MCF 10A (cell line): ENCODE measurements at regions not wholly inside any gene's neighbourhood (a gene's known extent, or its start where the extent isn't known, plus 50 kb on each side); places are given as distances from the start of the nearest gene placed in this dataset.
"Not testable (repeated sequence)": the region's sequence is repeated elsewhere in the genome, so short reads cannot be mapped to it uniquely, and the experiment has no call there.

Source experiments
- BruUV-seq: library from RNA; stranded (reverse); fragments of 400-500 nt; replicated peaks from 2 replicates; lab custom pipeline; 2021; lab: Mats Ljungman, UMichigan
- CTCF ChIA-PET: fragments of 300-600 bp; sonication (Branson Sonifier 250); formaldehyde crosslinking; extraction: SDS; loops from one replicate; lab custom pipeline; 2021; ENCODE audit warnings: antibody characterized with exemption, inconsistent platforms; lab: Yijun Ruan, JAX
- POLR2A ChIA-PET: fragments of 300-600, 350-650 bp; sonication (Branson Sonifier 250); formaldehyde crosslinking; extraction: SDS; loops from one replicate; lab custom pipeline; 2020; ENCODE audit warnings: antibody characterized with exemption, inconsistent platforms; lab: Yijun Ruan, JAX
- DNase-seq: peaks from one replicate; pipeline ENCODE4 v3.0.0-alpha.2; 2018; ENCODE audit not compliant: unreplicated experiment
- H3K27ac Mint-ChIP-seq: one replicate; pipeline ENCODE4 v1.8.0; 2022; ENCODE audit warnings: mild to moderate bottlenecking, low read depth, mixed read lengths; ENCODE audit not compliant: unreplicated experiment
- H3K27me3 Mint-ChIP-seq: one replicate; pipeline ENCODE4 v1.8.0; 2022; ENCODE audit warnings: mixed read lengths; ENCODE audit not compliant: insufficient read depth, unreplicated experiment
- H3K36me3 Mint-ChIP-seq: one replicate; pipeline ENCODE4 v1.8.0; 2022; ENCODE audit warnings: mild to moderate bottlenecking, moderate library complexity, mixed read lengths; ENCODE audit not compliant: insufficient read depth, unreplicated experiment
- H3K4me1 Mint-ChIP-seq: one replicate; pipeline ENCODE4 v1.8.0; 2022; ENCODE audit warnings: mixed read lengths; ENCODE audit not compliant: insufficient read depth, unreplicated experiment
- H3K4me3 Mint-ChIP-seq: one replicate; pipeline ENCODE4 v1.8.0; 2022; ENCODE audit warnings: mild to moderate bottlenecking, moderate library complexity, mixed read lengths; ENCODE audit not compliant: unreplicated experiment
- H3K9me3 Mint-ChIP-seq: one replicate; pipeline ENCODE4 v1.8.0; 2022; ENCODE audit warnings: mixed read lengths; ENCODE audit not compliant: unreplicated experiment
- CTCF ChIP-seq: fragments of 200-600 bp; IDR thresholded peaks from one replicate; pipeline ENCODE4 v1.8.0; 2022; ENCODE audit warnings: antibody characterized with exemption, mild to moderate bottlenecking; ENCODE audit not compliant: unreplicated experiment
- intact Hi-C: fragments of 100-400 bp; cut with micrococcal nuclease; formaldehyde crosslinking; loops from 2 replicates; pipeline ENCODE4 v1.14.1; 2022

GRCh38 chr6:2309122-2309521 lies 63.7 kb upstream of the GMDS start:
- H3K36me3 Mint-ChIP-seq: no peaks in the 10 kb centered on the region
- no peak for TF ChIP-seq CTCF
- ChIA-PET POLR2A (no interaction called here), CTCF (no interaction called here)
- H3K4me3 Mint-ChIP-seq: no peak overlapping the region
- intact Hi-C loops: no loop called here
- no peaks in the 10 kb centered on the region for H3K27me3 Mint-ChIP-seq
- H3K27ac Mint-ChIP-seq: no peak overlapping the region
- DNase-seq: no peak
- no TSS peak for BruUV-seq
- no peaks in the 10 kb centered on the region for H3K4me1 Mint-ChIP-seq
- peaks cover 6% of the 10 kb centered on the region for H3K9me3 Mint-ChIP-seq

GRCh38 chr6:2307799-2308198 lies 62.4 kb upstream of the GMDS start:
- H3K9me3 Mint-ChIP-seq: peaks cover 6% of the 10 kb centered on the region
- CTCF ChIA-PET: no interaction called here
- TF ChIP-seq CTCF: no peak
- no TSS peak for BruUV-seq
- no peak for DNase-seq
- no peaks in the 10 kb centered on the region for H3K27me3 Mint-ChIP-seq
- H3K4me3 Mint-ChIP-seq: no peak overlapping the region
- H3K27ac Mint-ChIP-seq: no peak overlapping the region
- POLR2A ChIA-PET: interaction anchor here (0.6 kb wide), 1 partner anchor 227 kb away, joined by 3 read pairs; no protein-coding TSS in a partner anchor
- intact Hi-C loops: no loop called here
- H3K36me3 Mint-ChIP-seq: no peaks in the 10 kb centered on the region
- H3K4me1 Mint-ChIP-seq: no peaks in the 10 kb centered on the region

GRCh38 chr6:2305951-2306350 lies 60.5 kb upstream of the GMDS start:
- no peak overlapping the region for H3K4me3 Mint-ChIP-seq
- H3K4me1 Mint-ChIP-seq: no peaks in the 10 kb centered on the region
- H3K9me3 Mint-ChIP-seq: peaks cover 6% of the 10 kb centered on the region
- intact Hi-C loops: no loop called here
- H3K27ac Mint-ChIP-seq: no peak overlapping the region
- BruUV-seq: no TSS peak
- ChIA-PET POLR2A (no interaction called here), CTCF (no interaction called here)
- DNase-seq: no peak
- TF ChIP-seq CTCF: no peak
- H3K36me3 Mint-ChIP-seq: no peaks in the 10 kb centered on the region
- H3K27me3 Mint-ChIP-seq: no peaks in the 10 kb centered on the region

- H3K4me1 Mint-ChIP-seq, intact Hi-C loops, H3K27ac Mint-ChIP-seq, POLR2A ChIA-PET, CTCF ChIA-PET, H3K36me3 Mint-ChIP-seq, DNase-seq, H3K27me3 Mint-ChIP-seq, H3K4me3 Mint-ChIP-seq, BruUV-seq: not testable (repeated sequence)
- peaks cover 22% of the 10 kb centered on the region for H3K9me3 Mint-ChIP-seq
Measured at GRCh38 chr6:2302482-2302881, 57.1 kb upstream of the GMDS start.

- intact Hi-C loops: no loop called here
- H3K36me3 Mint-ChIP-seq: peaks cover 6% of the 10 kb centered on the region
- no peak overlapping the region for H3K4me3 Mint-ChIP-seq
- H3K27me3 Mint-ChIP-seq: no peaks in the 10 kb centered on the region
- no peak overlapping the region for H3K27ac Mint-ChIP-seq
- peaks cover 16% of the 10 kb centered on the region for H3K9me3 Mint-ChIP-seq
- ChIA-PET CTCF (no interaction called here), POLR2A (no interaction called here)
- BruUV-seq: no TSS peak
- no peak for DNase-seq
- no peaks in the 10 kb centered on the region for H3K4me1 Mint-ChIP-seq
- TF ChIP-seq CTCF: no peak
Measured at GRCh38 chr6:2296781-2297180, 51.4 kb upstream of the GMDS start.
